Lower lobe of right lung (tissue), 2 donors: ENCODE measurements at regions not wholly inside any gene's neighbourhood (a gene's known extent, or its start where the extent isn't known, plus 50 kb on each side); places are given as distances from the start of the nearest gene placed in this dataset.

Experiments
- ATAC-seq, 2 donors: fragments of 200-7000 bp; cut with Tn5 transposase; one replicate each; pipeline ENCODE4 v1.9.1; 2020 to 2022; ENCODE audit warnings: mild to moderate bottlenecking in 2 of 2, moderate library complexity in 2 of 2
- DNase-seq: peaks from one replicate; pipeline ENCODE4 v3.0.0-alpha.2; 2020
- H3K27ac ChIP-seq: fragments of 200-600 bp; one replicate; pipeline ENCODE4 v1.8.0; 2022
- H3K27me3 ChIP-seq: fragments of 200-600 bp; one replicate; pipeline ENCODE4 v1.8.0; 2022; ENCODE audit warnings: low read depth
- H3K36me3 ChIP-seq: fragments of 200-600 bp; one replicate; pipeline ENCODE4 v1.8.0; 2022; ENCODE audit warnings: mild to moderate bottlenecking
- H3K4me1 ChIP-seq: fragments of 200-600 bp; one replicate; pipeline ENCODE4 v1.8.0; 2022
- H3K4me3 ChIP-seq: fragments of 200-600 bp; one replicate; pipeline ENCODE4 v1.8.0; 2022; ENCODE audit warnings: mild to moderate bottlenecking
- H3K9me3 ChIP-seq: fragments of 200-600 bp; one replicate; pipeline ENCODE4 v1.8.0; 2022
- intact Hi-C: fragments of 100-400 bp; cut with DNase I; formaldehyde crosslinking; loops from one replicate; pipeline ENCODE4 v1.11.0; 2022
- TF ChIP-seq, protein P1 (sequence below): fragments of 200-600 bp; IDR thresholded peaks from one replicate; pipeline ENCODE4 v1.8.0; 2022; ENCODE audit warnings: antibody characterized with exemption, mild to moderate bottlenecking
- donor health status: DM: no; HTN: yes; CAD: no; lungs with severe emphysema.

DNA sequence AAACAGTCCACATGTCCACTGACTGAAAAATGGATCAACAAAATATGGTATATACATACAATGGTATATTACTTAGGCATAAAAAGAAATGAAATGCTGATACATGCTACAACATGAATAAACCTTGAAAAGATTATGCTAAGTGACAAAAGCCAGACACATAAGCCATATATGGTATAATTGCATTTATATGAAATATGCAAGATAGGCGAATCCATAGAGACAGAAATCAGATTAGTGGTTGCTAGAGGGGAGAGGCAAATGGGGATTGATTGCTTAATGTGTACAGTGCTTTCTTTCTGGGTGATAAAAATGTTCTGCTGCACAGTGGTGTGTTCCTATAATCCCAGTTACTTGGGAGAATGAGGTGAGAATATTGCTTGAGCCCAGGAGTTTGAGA is 171.0 kb downstream of the CYP26B1 start:
- TF ChIP-seq, protein P1, sequence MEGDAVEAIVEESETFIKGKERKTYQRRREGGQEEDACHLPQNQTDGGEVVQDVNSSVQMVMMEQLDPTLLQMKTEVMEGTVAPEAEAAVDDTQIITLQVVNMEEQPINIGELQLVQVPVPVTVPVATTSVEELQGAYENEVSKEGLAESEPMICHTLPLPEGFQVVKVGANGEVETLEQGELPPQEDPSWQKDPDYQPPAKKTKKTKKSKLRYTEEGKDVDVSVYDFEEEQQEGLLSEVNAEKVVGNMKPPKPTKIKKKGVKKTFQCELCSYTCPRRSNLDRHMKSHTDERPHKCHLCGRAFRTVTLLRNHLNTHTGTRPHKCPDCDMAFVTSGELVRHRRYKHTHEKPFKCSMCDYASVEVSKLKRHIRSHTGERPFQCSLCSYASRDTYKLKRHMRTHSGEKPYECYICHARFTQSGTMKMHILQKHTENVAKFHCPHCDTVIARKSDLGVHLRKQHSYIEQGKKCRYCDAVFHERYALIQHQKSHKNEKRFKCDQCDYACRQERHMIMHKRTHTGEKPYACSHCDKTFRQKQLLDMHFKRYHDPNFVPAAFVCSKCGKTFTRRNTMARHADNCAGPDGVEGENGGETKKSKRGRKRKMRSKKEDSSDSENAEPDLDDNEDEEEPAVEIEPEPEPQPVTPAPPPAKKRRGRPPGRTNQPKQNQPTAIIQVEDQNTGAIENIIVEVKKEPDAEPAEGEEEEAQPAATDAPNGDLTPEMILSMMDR: no peak
- intact Hi-C loops: no loop called here
- H3K36me3 ChIP-seq: no peaks in the 10 kb centered on the region
- peaks cover 10% of the 10 kb centered on the region for H3K27me3 ChIP-seq
- no peak overlapping the region for H3K4me3 ChIP-seq
- no peak overlapping the region for H3K27ac ChIP-seq
- H3K9me3 ChIP-seq: no peaks in the 10 kb centered on the region
- DNase-seq (no peak), ATAC-seq (no peak)
- no peaks in the 10 kb centered on the region for H3K4me1 ChIP-seq

DNA sequence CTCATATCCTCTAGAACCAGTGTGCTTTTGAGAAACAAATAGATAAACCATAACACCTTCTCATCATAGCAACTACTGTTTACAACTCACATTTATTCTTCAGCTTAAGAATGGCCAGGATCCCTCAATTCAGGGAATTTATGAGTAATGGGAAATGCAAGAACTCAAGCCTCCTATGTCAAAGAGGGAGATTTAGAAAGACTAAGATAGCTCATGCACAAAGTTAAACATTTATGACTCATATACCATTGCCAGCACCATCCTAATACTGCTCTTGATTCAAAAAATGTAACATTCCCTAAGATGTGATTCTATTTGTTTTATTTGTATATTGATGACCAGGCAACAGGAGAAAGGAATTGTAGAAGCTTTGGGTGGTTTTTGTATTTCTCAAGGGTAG is 172.8 kb downstream of the CYP26B1 start:
- TF ChIP-seq, protein P1: no peak
- intact Hi-C loops: no loop called here
- H3K27ac ChIP-seq: no peak overlapping the region
- DNase-seq (no peak), ATAC-seq (no peak)
- H3K9me3 ChIP-seq: no peaks in the 10 kb centered on the region
- H3K4me1 ChIP-seq: no peaks in the 10 kb centered on the region
- H3K36me3 ChIP-seq: no peaks in the 10 kb centered on the region
- H3K4me3 ChIP-seq: no peak overlapping the region
- H3K27me3 ChIP-seq: peaks cover 13% of the 10 kb centered on the region

DNA sequence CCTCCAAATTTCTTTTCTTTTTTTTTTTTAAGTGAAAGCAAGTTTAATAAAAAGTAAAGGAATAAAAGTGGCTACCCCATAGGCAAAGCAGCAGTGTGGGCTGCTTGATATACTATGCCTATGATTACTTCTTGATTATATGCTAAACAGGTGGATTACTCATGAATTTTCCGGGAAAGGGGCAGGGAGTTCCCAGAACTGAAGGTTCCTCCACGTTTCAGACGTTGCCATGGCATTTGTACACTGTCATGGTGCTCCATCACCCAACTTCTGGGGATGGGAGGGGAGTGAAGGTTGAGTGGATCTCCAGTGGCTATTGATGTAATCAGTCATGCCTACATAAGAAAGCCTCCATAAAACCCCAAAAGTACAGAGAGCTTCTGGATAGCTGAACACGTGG is 176.2 kb downstream of the CYP26B1 start:
- ATAC-seq (no peak), DNase-seq (no peak)
- no peaks in the 10 kb centered on the region for H3K36me3 ChIP-seq
- no peak overlapping the region for H3K4me3 ChIP-seq
- peaks cover 13% of the 10 kb centered on the region for H3K27me3 ChIP-seq
- TF ChIP-seq, protein P1: no peak
- intact Hi-C loops: no loop called here
- no peaks in the 10 kb centered on the region for H3K4me1 ChIP-seq
- H3K27ac ChIP-seq: no peak overlapping the region
- H3K9me3 ChIP-seq: no peaks in the 10 kb centered on the region

DNA sequence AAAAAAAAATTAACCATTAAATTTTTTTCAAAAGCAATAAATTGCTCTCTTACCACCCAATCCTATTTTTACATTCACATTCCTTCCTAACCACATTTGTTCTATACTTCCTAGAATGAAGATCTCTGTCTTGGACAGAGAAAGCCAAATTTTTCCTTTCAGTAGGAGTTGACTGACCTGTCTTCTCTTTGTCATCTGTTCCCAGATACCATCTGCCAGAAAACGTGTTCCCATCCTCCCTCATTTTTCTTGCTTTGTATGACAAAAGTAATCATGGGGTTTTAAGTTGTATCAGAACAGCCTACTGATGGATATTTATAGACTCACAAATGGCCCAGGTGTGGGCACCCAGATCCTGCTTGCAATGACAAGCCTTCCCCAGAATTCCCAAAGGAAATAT is 182.1 kb downstream of the CYP26B1 start:
- no peak for DNase-seq
- Histone ChIP-seq H3K27me3 (no peaks in the 10 kb centered on the region), H3K4me1 (no peaks in the 10 kb centered on the region), H3K9me3 (no peaks in the 10 kb centered on the region), H3K27ac (no peak overlapping the region), H3K4me3 (no peak overlapping the region), H3K36me3 (no peaks in the 10 kb centered on the region)
- ATAC-seq: no peak
- TF ChIP-seq, protein P1: no peak
- intact Hi-C loops: no loop called here

DNA sequence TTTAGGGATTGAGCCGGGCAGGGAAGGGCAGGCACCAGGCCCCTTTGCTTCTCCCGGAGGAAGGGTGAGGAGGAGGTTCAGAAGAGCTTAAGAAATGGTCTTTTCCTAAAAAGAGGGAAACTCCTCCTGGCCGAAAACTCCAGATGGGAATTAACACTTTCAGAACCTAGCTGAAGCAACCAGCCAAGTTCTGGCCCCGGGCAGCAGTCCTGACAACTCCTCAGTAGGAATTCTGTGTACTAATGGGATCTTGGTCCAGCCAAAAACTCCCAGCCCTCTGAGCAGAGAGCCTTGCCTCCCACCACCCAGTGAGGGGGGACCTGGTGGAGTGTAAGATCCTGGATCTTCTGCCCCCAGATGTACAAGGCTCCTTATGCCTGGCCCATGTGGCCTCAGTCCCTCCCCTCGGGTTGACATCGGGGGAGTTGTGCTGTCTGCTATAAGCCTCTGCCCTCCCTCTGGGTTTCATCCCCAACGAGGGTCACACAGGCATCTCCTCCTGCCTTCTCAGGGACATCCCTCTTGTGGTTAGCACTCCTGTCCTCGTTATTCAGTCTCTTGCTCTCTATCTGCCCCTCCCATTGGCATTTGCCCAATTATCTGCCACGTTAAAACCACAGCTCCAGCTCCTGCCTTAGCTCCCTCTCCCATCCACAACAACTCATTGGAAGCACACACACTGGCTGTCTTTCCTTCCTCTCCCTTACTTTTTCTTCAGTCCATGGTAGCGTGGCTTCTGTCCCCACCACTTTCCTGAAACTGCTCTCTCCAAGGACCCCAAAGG is 184.6 kb downstream of the CYP26B1 start:
- no peak overlapping the region for H3K4me3 ChIP-seq
- no peaks in the 10 kb centered on the region for H3K4me1 ChIP-seq
- H3K36me3 ChIP-seq: no peaks in the 10 kb centered on the region
- H3K27ac ChIP-seq: no peak overlapping the region
- ATAC-seq (no peak), DNase-seq (no peak)
- TF ChIP-seq, protein P1: no peak
- intact Hi-C loops: no loop called here
- peaks cover 8% of the 10 kb centered on the region for H3K9me3 ChIP-seq
- H3K27me3 ChIP-seq: no peaks in the 10 kb centered on the region
